Activated CD8-positive, alpha-beta memory T cell treated with anti-CD3 and anti-CD28 coated beads, Interleukin-2, amount 50 U/mL, for 1 hour (primary cell): ENCODE measurements at regions not wholly inside any gene's neighbourhood (a gene's known extent, or its start where the extent isn't known, plus 50 kb on each side); places are given as distances from the start of the nearest gene placed in this dataset.
"Not testable (repeated sequence)": the region's sequence is repeated elsewhere in the genome, so short reads cannot be mapped to it uniquely, and the experiment has no call there.

Source experiments
- DNase-seq: peaks from one replicate; pipeline ENCODE4 v3.0.0-alpha.2; 2020; ENCODE audit errors: extremely low read depth

DNA sequence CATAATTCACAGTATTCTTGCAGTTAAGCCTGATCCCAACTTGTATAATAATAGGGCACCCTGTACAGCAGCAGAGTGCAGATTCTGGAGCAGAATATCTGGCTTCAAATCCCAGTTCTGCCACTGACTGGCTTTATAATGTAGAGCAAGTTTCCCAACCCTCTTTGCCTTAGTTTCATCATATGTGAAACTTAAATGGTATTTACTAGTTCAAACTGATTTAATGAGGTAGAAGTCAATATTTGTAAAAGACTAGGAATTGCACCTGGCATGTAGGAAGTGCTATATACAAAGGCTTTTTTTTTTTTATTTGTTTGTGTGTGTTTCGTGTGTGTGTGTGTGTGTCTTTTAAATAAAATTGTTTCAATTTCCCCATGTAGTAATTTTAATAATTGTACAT, 125.9 kb downstream of the CCER1 start:
- DNase-seq: no peak

DNA sequence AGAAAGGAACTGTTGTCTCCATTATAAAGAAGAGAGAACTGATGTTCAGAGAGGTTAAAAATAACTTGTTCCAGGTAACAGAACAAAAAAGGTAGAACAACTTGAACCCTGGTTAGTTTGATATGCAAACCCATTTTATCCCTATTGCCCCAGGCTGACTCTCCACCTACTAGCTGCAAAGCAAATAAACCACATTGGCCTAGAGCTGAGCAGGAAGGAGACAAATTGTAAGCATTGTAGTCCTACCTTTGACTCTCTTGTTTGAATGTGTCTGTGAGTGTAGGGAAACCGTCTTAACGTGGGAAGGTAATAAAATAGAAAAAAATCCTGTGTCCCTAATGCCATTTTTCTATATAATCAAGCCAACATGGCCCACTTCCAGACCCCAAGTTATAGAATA, 126.4 kb downstream of the CCER1 start:
- no peak for DNase-seq

DNA sequence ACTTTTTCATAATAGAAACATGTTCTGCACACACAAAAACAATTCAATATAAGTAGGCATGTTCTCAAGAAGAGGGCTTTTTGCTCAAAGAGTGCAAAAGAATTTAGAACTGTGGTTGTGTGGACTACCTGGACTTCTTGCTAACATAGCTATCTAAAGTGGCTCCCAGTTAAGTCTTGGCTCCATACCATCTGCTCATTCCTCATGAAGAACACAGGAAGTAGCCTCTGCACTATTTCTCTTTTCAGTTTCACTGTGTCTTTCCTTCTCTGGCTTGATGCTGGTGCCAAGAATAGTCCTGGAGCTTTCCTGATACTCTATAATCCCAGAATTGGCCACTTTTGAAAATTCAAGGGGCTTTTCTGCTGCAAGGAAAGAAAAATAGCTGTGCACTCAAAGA, 127.4 kb downstream of the CCER1 start:
- no peak for DNase-seq

DNA sequence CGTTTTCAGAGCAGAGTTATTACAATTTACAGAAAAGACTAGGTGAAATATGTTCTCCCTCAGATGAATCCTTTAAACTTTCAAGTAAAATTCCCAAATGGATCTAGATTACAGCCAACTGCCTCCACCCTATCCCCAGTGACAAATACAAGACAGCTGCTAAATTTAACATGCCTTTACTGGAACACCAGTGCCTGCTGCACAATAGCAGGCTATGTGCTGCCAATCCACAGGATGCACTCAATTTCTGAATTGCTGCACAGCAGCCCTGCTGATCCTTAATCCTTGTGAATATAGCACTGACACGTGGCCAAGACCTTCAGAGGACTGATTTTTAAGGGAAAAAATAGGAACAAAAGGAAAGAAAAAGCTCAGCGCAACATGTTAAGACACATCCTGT, 128.9 kb downstream of the CCER1 start:
- DNase-seq: no peak

DNA sequence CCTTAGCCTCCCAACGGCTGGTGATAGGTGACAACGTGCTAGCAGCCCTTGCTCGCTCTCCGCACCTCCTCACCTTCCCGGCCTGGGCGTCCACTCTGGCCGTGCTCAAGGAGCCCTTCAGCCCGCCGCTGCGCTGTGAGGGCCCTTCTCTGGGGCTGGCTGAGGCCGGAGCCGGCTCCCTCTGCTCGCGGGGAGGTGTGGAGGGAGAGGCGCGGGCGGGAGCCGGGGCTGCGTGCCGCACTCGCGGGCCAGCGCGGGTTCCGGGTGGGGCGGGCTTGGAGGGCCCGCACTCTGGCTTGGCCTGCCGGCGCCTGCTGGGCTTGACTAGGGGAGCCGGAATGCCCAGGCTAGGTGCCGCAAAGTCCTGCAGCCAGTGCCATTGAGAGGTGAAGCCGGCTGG, 131.1 kb downstream of the CCER1 start:
- no peak for DNase-seq

DNA sequence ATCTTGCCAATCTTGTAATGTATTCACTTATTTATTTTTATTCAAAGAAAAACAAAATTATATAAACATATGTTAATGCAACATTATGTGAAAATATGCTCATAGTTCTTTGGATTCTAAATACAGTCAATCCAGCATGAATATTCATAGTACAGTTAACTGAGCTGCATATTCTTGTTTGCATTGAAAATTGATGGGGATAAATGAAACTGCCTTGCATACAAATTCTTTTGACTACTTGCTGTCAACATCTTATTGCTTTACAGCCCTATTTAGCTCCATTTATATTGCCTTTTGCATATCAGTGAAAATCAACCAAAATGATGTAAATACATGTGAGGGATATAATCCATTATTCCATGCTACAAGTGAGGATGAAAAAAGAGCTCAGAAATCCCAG, 135.3 kb downstream of the CCER1 start:
- no peak for DNase-seq

DNA sequence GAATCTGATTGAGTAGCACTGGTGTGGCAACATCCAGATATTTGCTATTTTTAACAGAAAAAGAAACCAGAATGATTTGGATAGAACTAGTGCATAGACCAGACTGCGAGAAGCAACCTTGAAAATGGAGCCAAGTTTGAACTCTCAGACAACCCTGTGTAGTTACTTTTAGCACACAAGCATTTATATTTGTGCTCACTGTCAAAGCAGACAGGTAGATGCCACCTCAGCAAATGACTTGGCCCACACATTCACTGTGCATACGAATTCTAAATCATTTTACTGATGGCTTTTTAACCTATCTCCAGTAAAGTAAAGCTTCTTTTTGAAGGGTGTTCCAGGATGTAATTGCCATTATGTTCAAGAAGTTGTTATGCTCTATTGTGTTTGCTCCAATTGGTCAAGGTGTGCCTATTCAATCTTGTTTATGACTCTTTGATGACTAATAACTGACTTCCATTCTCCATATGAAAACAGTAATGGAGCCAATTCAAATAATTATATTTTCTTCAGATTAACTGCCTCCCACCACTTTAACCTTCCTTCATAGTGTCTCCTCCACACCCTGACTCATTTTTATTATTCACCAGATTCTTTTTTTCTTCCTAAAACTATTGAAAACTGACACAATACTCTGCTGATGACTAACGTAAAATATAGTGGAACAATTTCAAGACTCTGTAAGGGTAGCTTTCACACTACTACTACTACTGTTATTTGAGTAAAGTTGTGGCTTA, 138.5 kb downstream of the CCER1 start:
- DNase-seq: no peak

DNA sequence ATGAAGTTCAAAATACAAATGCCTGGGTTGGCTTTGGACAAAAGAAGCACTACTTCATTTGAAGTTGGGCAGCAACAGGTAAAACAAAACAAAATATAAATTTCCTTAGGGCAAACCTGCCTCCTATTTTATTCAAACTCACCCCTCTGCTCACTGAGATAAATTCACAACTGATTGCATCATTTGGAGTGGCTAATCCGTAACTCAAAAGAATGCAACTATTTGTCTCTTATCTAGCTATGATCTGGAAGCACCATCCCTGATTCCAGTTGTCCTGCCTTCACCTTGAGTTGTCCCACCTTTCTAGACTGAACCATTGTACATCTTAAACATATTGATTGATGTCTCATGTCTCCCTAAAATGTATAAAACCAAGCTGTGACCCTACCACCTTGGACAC, 145.0 kb downstream of the CCER1 start:
- no peak for DNase-seq

DNA sequence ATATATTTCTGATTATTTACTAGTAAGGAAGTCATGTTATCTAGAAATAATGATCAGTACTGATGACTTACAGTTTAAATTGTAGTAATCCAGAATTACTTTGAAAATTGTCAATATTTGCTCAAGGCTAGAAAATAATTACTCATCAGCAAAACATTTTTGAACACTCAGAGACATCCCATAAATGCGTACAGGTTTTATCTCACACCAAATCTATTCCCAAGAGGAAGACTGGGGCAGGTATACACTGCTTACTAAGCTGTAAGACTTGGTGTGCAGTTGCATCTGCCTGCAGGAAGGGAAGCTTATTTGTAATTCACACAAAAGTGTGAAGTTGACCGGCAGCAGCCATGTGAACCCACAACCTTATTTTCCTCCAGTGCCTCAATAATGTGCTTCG, 146.4 kb downstream of the CCER1 start:
- DNase-seq: no peak

DNA sequence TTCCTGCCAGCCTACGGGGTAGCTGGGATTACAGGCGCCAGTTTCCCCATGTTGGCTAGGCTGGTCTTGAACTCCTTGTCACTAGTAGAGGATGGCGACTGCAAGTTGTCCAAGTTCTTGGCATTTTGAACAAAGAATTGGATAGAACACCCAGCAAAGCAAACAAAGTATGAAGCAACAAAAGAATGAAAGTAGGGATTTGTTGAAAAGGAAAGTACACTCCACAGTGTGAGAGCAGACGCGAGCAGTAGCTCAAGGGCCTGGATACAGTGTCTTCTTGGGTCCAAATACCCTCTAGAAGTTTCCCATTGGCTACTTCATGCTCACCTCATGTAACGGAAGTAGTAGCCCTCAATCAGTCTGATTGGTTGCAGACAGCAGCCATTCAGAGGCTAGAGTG, 152.2 kb downstream of the CCER1 start:
- DNase-seq: no peak

DNA sequence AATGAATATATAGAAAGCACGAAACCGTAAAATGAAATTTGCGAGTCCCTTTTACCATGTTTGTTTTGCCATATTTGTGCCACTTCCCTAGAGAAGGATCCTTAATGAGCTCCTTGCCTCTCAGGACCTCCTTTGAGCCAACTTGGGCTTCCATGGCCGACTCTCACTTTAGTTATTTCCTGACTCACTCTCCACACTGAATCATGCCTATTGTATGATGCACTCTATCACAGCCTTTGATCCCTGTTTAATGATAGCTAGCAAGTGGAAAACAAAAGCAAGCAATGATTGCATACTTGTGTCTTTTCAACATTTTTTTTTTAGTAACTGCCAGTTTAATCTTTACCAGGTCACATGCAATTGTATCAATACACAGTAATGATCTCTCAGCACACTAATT, 153.2 kb downstream of the CCER1 start:
- DNase-seq: no peak

DNA sequence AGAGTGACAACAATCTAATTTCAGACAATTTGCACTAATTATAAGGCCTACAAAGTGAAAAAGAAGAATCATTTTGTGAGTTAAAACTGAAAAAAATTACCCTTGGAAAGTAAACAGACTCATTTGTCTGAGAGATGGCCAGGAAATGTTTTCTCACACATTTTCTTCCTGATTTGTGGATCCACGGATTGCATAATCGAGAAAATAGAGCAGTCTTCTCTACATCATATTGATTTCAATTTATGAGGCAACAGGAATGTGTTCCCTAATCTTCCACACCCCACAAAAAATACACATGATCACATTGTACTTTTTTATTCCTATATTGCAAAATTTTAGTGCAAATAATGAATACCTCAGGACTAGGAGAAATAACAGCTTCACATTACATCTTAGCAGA, 160.8 kb downstream of the CCER1 start:
- no peak for DNase-seq

DNA sequence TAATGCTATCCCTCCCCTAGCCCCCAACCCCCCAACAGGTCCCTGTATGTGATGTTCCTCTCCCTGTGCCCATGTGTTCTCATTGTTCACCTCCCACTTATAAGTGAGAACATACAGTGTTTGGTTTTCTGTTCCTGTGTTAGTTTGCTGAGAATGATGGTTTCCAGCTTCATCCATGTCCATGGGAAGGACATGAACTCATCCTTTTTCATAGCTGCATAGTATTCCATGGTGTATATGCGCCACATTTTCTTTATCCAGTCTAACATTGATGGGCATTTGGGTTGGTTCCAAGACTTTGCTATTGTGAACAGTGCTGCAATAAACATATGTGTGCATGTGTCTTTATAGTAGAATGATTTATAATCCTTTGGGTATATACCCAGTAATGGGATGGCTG, 162.3 kb downstream of the CCER1 start:
- not testable (repeated sequence) for DNase-seq

DNA sequence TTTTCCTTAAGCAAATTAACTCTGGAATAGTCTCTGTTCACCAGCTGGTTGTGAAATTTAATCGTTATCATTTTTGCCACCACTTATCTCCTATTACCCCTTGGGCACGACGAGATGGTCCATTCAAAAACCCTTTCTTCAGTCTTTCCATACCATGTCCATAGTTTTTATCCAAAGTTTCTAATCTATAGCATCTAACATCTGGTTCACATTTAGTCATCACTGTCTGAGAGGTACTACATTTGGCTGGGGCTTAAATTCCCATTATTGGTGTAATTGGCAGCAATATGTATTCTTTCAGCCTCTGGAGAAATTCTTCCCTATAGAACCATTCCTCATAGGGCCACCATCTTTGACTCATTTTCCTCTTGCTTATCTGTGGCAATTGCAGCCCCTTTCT, 163.5 kb downstream of the CCER1 start:
- no peak for DNase-seq

DNA sequence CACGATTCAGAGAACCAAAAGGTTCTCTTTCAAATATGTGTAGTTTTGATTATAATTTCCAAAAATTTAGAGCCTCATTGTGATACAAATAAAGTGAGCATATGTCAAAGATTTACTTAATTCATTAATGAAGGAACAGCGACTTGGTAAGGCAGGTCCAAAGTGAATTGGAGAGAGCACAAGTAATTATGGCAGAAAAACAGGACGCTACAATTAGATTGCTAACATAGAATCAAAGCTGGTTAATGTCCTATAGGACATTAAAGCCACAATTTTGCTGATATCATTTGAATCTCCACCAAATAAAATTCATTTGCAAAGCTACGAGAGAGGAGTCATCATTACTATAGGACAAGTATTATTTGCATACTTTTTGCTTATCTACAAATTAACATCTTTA, 164.2 kb downstream of the CCER1 start:
- no peak for DNase-seq

DNA sequence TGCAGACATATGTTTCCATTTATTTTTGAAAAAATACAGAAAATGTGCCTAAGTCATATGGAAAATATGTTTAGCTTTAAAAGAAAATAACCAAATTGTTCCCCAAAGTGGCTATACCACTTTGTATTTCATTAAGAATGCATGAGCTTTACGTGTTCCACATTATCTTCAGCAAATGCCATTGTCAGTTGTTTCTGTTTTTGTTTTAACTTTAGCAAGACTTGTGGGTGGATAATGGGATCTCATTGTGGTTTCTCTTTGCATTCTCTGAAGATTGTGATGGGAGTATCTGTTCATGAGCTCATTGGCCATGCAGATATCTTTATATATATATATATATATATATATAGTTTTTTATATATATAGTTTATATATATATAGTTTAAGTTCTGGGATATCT, 181.5 kb downstream of the CCER1 start:
- no peak for DNase-seq

DNA sequence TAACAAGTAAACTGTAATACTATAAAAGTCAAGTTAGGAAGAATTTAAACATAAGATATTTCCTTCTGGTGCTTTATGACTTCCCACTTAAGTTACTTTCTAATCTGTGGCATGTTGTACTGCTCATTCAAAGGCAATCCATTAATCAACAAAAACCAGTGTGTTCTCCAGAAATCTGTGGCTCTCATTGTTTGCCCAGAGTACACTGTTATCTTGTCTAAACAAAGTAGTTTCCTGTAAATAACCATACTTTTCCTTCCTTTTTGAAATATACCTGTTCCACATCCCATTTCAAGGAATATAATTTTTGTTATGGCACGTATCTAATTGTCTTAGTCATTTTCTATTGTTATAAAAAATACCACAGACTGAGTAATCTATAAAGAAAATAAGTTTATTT, 184.1 kb downstream of the CCER1 start:
- DNase-seq: no peak

DNA sequence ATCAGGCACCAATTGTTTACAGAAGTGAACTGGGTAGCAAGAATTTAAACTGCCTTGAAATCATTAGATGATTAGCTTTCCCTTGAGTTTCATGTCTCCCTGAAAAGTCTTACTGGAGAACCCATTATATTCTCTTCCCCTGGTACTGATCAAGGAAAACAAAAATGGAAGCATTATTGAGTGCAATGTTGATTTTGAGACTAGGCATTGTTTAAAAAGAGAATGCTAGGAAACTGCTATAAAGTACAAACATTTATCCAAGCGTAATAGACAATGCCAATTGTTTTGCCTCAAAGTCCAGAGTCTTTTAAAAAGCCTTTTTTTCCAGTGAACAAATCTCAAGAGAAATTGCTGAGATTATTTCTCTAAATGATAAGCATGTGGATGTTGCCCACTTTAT, 197.0 kb downstream of the CCER1 start:
- DNase-seq: no peak

DNA sequence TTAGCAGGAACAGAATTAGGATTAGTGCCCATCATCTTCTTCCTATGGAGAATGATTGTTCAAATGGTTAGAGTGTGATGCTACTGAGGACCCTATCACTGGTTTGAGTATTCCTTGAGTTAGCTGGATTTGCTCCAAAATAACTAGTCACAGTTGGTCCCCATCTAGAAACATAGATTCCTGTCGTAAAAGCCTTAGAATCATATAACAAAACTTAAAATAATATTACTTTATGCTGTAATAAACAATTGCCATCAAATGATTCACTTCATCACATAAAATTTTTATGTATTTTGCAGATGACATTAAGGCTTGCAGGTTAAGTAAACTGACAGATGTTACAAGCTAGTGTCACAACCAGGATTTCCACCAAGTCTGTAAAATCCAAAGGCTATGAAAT, 209.8 kb downstream of the CCER1 start:
- DNase-seq: no peak

DNA sequence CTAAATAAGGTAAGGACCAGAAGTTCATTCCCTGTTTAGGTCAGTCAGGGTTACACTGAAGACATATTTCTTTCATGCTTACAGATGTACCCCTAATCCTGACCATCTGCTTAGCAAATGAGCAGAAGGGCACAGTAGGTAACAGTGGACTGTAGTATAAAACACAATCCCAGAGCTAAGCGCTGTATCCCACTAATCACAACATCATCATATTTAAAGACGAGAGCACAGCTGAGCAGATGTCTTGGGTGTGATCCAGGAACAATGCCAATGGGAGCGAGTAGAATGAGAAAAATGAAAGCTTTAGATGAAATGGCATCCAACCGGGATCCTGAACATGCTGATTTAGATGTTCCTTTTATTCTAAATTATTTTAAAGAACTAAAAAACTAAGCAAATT, 213.4 kb downstream of the CCER1 start:
- DNase-seq: no peak

DNA sequence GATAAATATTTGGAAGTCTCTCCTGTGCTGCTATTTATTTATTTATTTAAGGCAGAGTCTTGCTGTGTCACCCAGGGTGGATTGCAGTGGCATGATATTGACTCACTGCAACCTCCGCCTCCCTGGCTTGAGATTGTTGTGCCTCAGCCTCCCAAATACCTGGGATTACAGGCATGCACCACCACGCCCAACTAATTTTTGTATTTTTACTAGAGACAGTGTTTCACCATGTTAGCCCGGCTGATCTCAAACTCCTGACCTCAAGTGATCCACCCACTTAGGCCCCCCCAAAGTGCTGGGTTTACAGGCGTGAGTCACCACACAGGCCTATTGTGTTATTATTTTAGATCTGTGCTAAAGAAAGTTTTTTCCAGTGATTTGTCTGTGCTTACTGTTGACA, 225.2 kb downstream of the CCER1 start:
- no peak for DNase-seq

DNA sequence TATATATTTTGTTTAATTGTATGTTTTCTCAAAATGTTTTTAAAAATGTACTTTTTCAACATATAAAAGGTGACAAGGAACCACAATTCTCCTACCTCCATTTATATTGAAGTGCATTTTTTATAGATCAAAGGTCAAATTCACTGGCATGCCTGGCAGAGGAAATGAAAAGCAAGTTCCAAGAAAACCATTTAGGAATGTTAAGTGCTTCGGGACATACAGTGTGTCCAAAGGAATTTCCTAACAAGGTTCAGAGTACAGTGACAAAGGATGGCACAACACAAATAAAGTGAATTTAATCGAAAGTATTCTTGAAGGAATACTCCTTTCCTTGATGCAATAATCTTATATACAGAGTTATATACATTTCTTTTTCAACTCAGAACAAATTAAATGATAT, 242.3 kb downstream of the CCER1 start:
- no peak for DNase-seq

DNA sequence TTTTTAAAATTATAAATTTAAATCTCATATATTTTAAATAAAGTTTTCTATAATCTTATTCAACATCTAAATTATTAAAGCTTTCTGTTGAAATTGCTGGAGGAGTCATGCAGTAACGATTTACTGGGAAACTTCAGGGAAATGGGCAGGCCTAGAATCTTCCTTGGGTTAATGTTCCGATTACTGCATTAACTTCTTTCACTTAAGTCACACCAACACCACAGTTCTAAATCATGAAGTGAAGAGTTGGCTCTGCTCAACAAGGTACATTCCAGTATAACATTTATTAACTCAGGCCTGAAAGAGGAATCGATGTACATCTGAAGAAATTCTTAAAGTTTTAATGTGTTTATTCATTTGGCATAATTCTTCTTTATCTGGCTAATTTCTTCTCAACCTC, 244.3 kb downstream of the CCER1 start:
- no peak for DNase-seq

DNA sequence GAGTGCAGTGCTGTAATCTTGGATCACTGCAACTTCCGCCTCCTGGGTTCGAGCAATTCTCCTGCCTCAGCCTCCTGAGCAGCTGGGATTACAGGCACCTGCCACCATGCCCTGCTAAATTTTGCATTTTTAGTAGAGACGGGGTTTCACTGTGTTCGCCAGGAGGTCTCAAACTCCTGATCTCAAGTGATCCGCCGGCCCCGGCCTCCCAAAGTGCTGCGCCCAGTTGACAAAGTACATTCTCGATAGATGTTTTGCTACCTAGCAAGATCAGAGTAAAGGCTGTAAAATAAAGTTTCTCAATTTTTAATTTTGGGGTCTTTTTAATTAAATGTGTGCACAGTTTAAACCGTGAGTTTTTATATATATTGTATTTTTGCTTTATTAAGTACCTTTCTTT, 248.9 kb downstream of the CCER1 start:
- DNase-seq: no peak

DNA sequence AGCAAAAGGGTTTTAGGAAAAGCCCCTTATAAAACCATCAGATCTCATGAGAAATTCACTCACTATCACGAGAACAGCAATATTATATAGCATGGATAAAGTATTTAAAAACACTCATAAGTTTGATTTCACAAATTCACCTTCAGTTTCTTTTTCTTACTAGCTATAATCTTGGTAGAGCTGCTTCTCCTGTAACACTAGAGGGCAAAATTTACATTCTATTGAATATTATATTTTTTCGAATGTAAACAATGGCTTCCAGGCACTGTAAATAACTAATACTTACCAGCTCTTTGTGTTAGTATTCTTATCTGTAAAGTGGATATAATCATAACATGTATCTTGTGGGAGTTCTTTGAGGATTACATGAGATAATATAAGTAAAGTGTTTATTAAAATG, 259.6 kb downstream of the CCER1 start:
- DNase-seq: no peak
